GM21526 (cell line): ENCODE measurements at regions not wholly inside any gene's neighbourhood (a gene's known extent, or its start where the extent isn't known, plus 50 kb on each side); places are given as distances from the start of the nearest gene placed in this dataset.
A peak's percentile ranks its signal among the peaks of the same experiment; 100 is the strongest.
"Not testable (repeated sequence)": the region's sequence is repeated elsewhere in the genome, so short reads cannot be mapped to it uniquely, and the experiment has no call there.

Source experiments
- ATAC-seq: cut with Tn5 transposase; IDR thresholded peaks from one replicate; pipeline ENCODE4 v1.9.1; 2021; ENCODE audit warnings: moderate library complexity; ENCODE audit not compliant: unreplicated experiment, low FRiP score

DNA sequence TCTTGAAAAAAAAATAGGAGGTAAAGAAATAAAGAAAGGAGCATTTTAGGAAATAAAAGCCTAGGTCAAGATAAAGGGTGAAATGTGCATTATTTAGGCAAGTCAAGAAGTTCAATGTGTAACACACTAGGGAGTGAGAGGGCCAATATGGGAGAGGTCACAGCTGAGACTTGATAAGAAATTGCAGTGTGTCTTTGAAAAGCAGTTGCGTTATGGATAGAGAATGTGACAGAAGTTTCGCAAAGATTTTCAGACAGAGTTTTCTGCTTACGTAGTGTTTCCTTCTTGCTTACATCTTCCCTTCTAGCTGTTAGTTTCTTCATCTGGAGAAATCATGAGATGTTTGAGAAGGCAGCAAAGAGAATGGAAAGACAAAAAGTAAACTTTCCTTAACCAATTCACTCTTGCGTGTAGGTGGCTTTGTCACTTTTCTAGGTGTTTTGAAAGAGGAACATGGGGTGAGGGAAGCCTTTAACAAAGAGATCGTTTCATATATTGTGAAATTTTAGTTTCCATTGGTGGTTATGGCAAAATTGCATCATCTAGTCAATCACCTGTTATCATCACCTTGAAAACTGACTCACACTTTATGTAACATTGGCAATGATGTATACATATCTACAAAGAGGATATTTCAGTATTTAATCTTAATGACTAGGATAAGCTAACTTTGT is 975.5 kb downstream of the OLFM4 start:
- ATAC-seq: no peak

DNA sequence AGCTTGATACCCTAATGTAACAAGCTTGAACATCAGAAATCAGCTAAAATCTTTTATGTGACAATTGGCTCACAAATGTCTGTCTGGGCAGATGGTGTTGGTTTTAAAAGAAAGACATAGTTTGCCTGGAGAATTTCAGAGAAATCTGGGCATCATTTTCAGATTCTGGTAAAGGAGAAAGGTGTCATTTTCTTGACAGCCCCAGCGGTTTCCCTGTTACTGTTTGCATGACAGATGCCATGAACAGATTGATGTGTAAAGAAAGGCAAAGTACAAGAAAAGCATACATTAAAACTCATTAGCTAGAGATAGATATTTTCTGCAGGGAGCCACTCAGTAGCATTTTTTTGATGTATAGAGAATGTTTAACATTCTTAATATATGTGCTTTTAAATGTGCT is 987.9 kb downstream of the OLFM4 start:
- no peak for ATAC-seq

DNA sequence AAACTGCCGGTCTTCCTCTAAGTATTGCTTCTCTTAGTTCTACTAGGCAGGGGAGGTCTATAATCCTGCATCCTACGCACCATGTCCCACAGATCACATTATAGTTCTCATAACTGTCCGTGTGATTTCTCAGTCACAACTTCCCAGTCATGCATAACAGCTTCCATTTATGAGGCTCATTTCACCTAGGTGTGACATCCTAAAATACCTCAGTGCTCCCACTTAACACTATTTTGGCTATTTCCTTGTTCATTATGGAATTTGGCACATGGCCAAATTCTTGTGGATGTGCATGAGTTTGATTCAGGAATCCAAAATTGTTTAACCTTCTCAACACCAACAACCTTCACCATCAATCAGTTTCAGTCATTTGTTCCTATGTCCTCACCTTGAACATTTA is 989.9 kb downstream of the OLFM4 start:
- no peak for ATAC-seq

DNA sequence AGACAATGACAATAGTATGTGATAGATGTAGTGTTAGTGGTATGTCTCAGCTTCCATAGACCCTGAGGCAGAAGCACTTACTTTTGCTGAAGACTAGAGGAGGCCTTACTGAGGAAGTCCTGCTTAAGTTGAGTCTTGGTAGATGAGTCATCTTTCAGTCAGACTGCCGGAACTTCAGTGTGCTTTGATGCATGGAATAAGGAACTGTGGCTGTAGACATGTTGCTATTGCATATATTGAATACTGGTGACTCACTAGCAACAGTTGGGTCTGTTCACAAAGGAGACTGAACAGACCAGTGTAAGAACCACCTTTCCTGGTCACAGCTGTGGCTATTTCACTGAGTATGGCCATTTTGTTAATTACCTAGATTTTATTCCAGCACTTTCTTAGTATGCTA is 1000.6 kb downstream of the OLFM4 start:
- peak; percentile 100 for ATAC-seq

DNA sequence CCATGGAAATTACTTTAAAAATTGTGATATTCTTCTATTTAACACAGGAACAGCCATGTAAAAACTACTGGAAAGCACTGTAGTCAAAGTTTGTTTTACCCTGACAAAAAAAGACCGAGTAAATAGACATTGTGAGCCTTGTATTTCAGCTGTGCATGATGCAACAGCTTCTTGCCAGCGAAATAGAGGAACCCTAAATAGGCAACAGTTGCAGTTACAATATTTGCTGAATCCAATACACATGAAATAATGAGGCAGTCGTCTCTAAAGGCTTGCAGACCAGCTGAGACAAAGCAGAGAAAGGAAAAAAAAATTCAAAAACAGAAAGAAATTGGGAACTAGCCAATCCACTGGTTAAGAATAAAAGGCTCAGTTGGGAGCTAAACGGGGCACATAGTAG is 1001.1 kb downstream of the OLFM4 start:
- peak; percentile 13 for ATAC-seq

DNA sequence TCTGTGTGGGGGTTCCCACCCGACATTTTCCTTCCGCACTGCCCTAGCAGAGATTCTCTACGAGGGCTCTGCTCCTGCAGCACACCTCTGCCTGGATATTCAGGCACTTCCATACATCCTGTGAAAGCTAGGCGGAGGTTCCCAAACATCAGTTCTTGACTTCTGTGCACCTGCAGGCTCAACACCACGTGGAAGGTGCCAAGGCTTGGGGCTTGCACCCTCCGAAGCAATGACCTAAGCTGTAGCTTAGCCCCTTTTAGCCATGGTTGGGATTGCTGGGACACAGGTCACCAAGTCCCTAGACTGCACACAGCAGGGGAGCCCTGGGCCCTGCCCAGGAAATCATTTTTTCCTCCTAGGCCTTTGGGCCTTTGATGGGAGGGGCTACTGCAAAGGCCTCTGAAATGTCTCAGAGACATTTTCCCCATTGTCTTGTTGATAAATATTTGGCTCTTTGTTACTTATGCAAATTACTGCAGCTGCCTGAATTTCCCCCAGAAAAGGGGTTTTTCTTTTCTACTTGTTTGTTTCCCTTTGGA is 1004.8 kb downstream of the OLFM4 start:
- no peak for ATAC-seq

DNA sequence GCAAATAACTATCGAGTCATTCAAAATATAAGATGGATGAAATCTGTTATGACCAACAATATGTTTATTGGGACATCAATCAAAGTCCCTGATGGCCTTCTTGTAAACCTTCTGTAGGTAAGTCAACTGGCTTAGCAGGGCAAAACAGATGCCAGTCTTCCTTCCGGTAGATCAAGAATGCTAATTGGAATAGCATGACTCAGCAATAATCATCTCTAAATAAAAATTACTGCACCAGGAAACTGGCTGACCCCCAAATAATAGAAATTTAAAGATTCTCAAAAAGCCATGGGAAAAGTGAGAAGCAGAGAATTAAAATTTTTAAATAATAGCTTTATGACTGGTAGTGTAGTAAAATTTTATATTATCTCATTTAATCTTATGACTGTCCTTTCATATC is 1005.4 kb downstream of the OLFM4 start:
- ATAC-seq: no peak

DNA sequence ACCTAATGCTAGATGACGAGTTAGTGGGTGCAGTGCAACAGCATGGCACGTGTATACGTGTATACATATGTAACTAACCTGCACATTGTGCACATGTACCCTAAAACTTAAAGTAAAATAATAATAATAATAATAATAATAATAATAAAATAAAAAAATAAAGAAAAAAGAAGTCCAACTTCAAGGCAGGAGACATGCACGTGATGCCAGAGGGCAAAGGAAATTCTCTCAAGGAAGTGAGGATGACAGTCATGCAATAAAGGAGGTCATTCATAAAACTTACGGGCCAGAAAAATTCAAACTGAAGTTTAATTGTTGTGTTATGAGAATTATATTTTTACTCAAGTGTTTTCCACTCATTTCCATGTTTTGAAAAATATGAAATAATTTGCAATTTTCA is 1028.8 kb downstream of the OLFM4 start:
- not testable (repeated sequence) for ATAC-seq

DNA sequence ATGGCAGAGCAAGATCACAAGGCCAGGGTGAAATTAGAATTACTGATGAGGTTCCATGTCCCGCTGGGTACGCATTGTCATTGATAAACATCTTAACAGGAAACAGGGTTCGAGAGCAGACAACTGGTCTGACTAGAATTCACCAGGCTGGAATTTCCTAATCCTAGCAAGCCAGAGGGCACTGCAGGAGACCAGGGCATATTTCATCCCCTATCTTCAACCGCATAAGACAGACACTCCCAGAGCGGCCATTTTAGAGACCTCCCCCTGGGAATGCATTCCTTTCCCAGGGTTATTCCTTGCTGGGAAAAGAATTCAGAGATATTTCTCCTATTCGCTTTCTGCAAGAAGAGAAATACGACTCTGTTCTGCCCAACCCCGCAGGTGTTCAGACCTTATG is 1041.3 kb downstream of the OLFM4 start:
- ATAC-seq: not testable (repeated sequence)

DNA sequence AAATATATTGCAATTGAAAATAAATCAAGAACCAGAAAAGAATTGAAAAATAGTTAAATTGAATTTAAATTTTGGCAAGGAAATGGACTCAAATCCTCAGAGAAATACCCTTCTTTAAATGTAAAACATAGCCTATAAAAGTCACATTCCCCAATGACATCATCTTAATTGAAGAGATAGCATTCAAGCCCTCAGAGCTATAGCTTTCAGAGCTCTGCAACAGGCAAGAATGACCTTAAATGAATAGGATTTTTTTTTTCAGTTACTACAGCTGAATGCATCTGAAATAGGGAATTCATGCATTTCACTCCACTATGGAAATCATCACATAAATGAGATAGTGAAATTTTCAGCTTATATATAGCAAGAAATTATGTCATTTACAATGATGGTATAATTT is 1049.0 kb downstream of the OLFM4 start:
- ATAC-seq: no peak

DNA sequence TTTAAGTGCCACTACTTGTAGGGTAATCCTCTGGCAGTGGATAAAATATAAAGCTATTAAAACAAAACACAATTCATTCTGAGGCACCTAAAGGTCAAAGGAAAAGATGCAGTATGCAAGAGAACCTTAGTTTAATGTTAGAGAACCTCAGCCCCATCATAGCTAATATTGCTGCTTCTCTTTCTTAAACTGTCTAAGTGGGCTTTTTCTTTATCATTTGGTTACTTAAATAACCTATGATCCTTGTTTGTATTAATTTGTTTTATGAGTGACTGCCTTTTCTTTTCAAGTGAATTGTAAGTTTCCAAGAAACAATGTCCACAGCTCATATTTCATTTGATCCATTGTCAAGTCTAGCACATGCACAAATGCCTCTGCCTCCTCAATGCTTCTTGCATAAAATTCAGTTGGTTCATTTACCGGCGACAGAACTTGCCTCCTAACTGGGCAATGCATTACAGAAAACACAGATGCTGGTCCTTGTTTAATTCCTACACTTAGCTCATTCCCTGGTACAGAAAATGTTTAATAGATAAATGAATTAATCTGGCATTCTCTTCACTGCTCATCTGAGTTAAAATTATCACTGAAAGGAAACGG is 1049.8 kb downstream of the OLFM4 start:
- ATAC-seq: no peak

DNA sequence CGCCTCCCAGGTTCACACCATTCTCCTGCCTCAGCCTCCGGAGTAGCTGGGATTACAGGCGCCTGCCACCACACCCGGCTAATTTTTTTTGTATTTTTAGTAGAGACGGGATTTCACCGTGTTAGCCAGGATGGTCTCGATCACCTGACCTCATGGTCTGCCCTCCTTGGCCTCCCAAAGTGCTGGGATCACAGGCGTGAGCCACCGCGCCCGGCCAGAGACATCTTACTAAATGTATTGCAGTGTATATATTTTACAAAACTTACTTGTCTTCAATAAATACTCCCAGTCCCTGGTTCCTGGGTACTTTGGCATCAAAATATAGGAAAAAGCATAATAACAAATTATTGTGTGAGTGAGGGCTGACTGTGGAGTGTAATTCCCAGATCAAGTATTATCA is 1053.7 kb downstream of the OLFM4 start:
- not testable (repeated sequence) for ATAC-seq

DNA sequence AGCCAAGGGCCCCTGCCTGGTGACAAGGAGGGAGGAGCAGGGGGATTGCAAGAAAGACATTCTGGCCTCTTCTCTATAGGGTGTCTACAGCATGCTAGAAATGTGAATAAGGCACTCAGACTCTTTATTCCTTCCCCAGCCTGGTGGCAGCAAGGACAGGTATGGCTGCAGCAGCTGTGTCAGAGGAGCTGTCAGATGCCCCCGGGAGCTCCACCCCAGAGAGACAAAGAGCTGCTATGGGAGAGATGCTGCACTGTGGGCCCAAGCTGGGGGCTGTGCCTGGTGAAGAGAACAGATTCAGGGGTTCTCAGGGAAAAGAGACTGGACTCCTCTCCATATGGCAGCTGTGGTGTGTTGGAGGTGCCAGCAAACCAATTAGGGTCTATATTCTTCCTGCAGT is 1063.3 kb downstream of the OLFM4 start:
- no peak for ATAC-seq

DNA sequence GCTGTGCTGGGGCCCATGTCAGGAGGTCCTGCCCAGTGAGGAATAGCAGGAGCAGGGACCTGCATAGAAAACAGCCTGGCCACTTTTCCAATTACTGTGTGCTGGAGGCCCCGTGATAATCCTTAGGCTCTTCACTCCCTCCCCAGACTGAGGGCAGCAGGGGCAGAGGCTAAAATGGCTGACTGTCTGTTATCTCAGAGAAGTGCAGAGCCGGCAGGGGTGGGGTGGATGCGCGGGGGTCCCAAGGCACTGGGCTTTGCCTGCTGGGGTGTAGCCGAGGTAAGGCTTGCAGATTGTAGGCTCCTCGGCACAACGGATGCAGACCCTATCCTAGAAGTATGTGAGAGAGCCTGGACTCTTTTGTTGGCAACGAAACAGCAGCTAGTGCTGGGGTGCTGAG is 1064.1 kb downstream of the OLFM4 start:
- no peak for ATAC-seq

DNA sequence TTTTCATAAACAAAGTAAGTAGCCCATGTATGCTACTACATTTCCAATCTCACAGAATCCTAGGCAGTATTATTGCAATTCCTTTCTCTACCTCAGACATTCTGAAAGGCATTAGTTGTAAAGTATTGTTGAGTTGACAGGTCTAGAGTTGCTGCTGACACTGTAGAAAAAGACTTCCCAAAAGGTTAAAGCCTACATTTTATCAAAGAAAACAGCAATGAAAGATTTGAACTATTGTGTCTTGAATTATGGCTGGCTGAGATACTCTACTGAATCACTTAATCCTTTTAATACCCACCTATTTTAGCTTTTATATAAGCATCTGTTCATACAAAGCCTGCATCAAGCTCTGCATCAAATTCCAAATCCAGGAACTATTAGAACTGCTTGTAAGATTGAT is 1082.0 kb downstream of the OLFM4 start:
- ATAC-seq: no peak

DNA sequence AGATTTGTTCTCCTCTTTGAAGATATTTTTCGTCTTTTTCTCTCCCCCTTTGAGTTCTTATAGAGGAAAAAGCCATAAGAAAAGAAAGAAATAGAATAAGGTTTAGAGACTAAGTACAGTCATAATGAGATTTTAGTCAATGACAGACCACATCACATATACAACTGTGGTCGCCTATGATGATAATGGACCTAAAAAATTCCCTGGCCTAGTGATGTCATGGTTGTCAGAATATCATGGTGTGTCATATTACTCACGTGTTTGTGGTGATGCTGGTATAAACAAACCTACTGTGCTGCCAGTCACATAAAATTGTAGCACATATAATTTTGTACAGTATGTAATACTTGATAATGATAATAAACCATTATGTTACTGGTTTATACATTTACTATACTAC is 1096.1 kb downstream of the OLFM4 start:
- no peak for ATAC-seq

DNA sequence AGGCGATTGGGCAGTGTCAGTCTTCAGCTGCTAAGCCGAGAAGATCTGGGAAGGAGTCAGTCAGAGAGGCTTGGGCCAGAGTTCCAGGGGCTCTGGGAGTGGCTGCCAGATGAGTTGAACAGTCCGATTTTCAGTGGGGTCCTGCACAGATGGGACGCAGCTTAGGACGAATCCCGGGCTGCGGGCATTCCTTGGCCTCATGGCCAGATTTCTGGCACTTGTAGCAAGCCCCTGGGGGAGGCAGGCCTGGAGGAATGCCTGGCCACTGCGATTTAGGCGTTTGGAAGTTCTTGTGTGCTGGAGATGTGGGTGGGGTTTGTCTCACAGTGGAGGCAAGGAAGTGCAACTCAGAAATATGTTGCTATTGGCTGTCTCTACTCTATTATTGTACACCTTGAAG is 1102.3 kb downstream of the OLFM4 start:
- ATAC-seq: not testable (repeated sequence)

DNA sequence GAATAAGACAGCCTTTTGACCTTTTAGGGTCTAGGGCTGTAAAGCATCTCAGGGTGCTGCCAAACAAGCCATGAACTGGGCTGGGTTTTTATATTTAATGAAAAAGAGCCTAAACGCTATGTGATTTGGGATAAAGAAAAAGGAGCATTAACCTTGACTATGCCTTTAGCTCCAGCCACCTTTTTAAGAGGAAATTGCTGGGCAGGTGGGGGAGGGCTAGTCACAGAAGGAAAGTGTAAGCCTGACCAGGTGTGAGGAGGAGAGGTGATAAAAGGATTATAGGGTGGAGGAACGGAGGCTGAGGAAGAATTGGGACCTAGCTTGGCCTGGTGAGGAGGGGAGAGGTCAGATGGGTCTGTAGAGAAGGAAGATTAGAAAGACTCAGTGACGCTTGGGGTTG is 1102.8 kb downstream of the OLFM4 start:
- ATAC-seq: not testable (repeated sequence)

DNA sequence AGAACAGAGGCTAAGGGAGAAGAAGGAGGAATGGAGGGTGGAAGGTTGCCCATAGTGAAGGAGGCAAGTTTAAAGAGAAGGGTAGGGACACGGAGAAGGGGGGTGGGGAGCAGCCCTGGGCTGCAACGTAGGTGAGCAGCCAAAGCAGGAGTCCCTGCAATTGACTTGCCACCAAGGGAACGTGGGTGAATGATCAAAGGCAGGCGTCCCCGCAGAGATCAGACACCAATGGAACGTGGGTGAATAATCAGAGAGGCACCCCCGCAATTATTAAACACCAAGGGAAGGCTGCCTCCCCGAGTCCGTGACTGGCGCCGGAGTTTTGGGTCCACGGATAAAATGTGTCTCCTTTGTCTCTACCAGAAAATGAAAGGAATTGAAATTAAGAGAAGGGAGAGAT is 1103.5 kb downstream of the OLFM4 start:
- ATAC-seq: not testable (repeated sequence)

DNA sequence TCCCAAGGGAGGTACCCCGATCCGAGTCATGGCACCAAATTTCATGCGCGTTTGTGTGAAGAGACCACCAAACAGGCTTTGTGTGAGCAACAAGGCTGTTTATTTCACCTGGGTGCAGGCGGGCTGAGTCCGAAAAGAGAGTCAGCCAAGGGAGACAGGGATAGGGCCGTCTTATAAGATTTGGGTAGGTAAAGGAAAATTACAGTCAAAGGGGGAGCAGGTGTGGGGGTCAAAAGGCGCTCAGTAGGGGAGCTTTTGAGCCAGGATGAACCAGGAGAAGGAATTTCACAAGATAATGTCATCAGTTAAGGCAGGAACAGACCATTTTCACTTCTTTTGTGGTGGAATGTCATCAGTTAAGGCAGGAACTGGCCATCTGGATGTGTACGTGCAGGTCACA is 1104.1 kb downstream of the OLFM4 start:
- not testable (repeated sequence) for ATAC-seq

DNA sequence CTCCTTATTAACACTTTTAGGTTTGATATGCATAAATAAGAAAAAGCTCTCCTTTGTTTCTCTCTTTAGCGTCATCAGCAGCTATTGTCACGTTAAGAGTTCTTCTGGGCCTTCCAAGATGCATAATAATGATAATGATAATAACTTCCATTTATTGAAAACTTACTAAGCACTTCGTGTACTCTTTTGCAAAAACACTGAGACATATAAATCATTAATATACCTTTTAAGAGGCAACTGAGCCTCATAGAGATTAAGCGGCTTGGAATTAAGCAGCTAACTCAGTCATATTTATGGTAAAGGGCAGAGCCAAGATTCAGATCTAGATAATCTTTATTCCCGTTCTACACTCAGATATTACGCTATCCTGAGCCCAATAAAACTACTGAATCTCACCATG is 1105.1 kb downstream of the OLFM4 start:
- ATAC-seq: no peak

DNA sequence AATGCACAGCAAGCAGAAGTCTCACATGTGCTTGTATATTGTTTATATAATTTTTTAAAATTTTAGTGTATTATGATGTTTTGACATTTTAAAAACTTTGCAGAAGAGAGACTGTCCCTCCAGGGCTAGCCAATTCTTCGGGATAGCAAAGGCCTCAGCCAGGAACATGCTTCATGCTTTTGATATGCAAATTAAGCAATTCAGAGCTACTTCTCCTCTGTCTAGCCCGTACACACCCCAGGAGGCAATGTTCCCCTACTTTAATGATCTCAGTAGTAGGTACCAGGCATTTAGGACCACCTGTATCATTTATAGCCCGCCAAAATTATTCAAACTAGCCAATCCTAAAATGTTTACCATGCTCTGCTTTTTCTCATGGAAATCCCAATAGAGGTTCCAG is 1116.2 kb downstream of the OLFM4 start:
- ATAC-seq: no peak
